ENCODE measurements at regions not wholly inside any gene's neighbourhood (a gene's known extent, or its start where the extent isn't known, plus 50 kb on each side); places are given as distances from the start of the nearest gene placed in this dataset.

DNA sequence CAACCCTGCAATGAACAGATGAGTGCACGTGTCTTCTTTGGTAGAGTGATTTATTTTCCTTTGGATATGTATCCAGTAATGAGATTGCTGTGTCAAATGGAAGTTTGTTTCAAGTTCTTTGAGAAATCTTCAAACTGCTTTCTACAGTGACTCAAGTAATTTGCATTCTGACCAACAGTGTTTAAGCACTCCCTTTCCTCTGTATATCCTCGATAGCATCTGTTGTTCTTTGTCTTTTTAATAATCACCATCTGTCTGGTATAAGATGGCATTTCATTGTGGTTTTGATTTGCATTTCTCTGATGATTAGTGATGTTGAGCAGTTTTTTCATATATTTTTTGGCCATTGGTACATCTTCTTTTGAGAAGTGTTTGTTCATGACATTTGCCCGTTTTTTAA, 1608.3 kb upstream of the ZEB2 start:
- TF ChIP-seq CTCF (IDR thresholded peaks at IDR 0.05), result no peak
- TF ChIP-seq POLR2A (IDR thresholded peaks at IDR 0.05), result no peak

All from Peyer's patch (tissue), 4 donors.